NCI-H2171 (cell line): ENCODE measurements at regions not wholly inside any gene's neighbourhood (a gene's known extent, or its start where the extent isn't known, plus 50 kb on each side); places are given as distances from the start of the nearest gene placed in this dataset.

ENCODE experiments used
- DNase-seq: peaks from one replicate; lab custom pipeline; 2025; lab: John Stamatoyannopoulos, UW

DNA sequence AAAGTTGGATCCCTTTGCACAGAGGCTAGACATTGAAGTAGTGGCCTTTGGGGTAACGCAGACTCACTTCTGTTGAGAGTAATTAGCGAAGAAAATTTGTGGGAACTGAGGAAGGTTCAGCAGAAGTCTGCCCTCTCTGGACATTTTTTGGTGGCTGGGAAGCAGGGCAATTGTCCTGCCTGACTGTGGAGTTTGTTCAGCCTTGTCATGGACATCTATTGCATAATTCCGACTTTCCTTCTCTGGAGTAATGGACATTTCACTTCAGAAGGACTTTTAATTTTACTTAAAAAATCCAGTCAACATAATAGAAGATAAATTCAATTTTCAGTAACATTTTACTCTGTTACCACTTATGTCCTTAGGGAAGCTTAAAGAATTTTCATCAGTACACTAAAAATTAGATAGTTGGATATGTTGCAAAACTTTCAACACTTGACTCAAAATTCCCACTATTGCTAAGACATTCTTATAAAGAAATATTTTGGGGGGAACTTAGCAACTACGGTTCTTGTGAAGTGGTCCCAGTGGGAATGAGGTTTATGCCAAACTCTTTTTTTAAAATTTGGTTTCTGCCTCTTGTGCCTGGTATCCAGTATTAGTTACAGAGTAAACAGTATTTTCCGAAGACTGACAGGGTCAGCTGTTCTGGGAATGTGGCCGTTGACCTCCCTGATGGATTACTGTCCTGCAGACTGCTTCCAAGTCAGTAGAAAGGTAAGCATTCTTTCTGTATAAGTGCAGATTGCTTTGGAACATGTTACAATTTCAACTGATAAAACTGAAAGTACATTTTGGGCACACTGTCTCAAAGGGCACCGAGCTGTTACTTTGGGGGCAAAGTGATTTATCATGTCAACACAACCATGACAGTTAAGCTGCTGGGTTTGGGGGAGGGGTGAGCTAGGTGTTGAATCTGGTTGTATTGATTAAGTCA is 100.6 kb upstream of the MLIP start:
- no peak for DNase-seq

DNA sequence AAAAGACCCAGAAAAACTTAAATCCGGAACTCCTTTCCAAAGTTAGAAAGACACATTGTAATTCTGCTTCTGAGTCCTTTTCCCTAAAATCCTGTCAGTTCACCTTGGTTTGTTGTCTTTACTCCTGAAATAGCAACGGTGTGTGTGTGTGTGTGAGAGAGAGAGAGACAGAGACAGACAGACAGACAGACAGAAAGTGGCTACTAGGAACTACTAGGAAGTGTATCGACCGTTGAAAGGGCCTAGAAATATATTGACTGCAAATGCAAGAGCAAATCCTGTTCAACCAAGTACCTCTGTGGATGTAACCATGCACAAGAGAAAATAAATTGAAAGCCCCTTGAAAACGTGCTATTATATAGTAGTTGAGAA is 100.0 kb upstream of the MLIP start:
- DNase-seq, result no peak

DNA sequence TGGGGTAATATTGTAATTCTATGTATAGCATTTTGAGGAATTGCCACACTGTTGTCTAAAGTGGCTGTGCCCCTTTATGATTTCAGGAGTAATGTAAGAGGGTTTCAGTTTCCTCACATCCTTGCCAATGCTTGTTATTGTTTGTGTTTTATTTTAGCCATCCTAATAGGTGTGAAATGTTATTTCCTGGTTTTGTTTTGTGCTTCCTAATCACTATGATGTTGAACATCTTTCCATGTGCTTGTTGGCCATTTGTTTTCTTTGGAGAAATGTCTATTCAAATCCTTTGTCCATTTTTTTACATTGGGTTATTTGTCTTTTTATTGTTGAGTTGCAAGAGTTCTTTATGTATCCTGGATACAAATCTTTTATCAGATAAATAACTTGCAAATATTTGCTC is 97.3 kb upstream of the MLIP start:
- no peak for DNase-seq

DNA sequence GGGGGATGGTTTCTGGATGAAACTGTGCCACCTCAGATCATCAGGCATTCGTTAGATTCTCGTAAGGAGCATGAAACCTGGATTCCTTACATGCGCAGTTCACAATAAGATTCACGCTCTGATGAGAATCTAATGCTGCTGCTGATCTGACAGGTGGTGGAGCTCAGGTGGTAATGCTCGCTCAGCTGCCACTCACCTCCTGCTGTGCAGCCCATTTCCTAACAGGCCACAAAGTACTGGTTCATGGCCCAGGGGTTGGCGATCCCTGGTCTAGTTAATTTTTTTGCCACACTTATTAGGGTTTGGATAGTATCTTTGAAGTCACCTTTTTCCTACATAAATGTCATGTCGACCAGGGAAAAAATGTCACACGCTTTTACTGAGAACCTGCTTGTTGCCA is 96.8 kb upstream of the MLIP start:
- peak; percentile 47 for DNase-seq

DNA sequence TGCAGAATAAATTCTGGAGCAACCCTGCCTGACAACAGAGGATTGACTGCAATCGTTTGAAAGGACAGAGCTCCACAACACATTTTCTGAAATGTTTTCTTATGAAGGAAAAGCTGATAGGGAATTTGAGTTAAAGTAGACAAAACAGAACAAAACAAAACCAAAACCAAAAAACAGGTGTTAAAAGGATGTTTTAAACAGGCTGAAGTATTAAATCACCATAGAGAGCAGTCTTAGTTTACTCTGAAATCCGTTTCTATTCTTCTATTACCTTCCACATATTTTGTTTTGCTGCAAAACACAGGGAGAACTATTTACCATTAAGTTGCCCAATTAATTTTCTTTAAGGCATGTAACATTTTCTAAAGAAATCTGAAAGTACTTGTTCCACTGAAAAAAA is 93.4 kb upstream of the MLIP start:
- DNase-seq, result no peak

DNA sequence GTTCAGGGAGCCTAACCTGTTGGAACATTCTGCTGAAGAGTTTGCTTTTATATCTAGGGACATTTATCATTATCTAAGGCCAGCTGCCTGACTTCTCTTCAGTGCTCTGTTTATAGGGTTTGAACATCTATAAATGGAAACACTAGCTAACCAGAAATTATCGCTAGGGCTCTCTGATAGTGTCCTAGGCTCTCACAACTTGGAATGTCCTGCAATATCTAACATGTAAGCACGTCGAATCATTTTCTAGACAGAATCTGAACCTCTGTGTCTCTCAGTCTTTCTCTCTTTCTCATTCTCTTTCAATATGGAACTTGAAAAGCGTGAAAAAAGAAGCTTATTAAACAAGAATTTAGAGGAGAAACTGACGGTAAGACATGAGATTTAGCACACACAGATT is 92.5 kb upstream of the MLIP start:
- DNase-seq, result no peak

DNA sequence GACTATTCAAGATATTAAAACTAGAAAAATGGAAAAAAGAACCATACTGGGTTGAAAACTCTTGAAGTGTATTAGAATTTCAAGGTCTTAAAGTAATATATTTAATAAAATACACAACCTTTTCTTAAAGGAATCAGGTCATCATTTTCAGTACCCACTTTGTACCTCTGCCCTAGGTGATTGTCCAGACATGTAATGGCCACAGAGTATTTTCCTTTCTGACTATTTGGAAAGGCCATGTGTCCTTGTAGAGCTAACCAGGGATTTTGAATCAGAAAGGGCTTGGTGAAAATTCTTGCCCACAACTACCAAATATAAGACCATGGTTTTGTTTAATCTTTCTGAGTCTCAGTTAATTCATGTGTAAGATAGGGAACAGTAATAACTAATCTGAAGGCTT is 91.4 kb upstream of the MLIP start:
- no peak for DNase-seq

DNA sequence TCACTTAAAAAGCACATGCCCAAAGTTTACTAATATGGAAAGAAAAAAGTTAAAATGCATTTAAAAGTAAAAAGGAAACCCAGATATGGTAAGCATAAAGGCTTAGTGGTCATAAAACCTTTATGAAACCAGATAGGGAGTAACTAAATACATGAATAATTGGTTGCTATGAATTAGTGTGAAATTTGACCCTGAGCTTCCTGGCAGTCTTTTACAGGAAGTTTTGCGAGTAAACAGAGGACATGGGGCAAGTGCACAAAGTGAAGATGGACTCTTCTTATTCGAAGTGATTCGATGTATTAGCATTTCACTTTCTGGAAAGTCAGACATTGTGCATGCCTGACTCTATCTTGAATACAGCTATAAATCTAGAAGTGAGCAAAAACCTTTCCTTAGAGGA is 90.9 kb upstream of the MLIP start:
- no peak for DNase-seq

DNA sequence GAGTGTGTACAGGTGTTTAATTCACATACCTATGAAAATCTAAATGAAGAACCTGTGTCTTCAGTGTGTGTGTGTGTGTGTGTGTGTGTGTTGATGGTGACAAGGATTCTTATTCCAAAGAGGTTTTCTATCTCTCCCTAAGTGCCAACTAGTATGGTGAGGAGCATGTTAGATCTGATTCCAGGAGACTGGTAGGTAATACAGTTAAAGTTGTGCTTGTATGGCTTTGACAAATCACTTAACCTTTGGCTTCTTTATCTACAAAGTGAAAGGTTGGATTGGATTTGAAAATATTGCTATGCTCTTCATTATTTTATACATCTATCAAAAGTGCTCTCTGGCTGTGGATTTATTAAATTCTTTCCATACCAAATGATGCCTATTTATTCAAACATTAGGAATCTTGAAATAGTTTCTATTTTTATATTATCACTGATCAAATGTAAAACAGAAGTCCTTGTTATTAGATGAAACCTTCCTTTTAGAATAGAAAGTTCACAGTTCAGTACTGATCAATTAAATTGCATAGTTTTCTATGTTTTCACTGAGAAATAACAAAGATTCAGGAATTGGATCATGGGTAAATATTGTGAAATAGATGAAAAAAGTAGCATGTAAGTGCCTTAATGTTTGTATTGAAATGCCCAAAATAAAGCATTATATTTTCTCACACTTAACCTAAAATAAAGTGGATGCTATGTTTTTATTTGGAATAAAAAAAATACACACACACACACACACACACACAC is 84.4 kb upstream of the MLIP start:
- no peak for DNase-seq

DNA sequence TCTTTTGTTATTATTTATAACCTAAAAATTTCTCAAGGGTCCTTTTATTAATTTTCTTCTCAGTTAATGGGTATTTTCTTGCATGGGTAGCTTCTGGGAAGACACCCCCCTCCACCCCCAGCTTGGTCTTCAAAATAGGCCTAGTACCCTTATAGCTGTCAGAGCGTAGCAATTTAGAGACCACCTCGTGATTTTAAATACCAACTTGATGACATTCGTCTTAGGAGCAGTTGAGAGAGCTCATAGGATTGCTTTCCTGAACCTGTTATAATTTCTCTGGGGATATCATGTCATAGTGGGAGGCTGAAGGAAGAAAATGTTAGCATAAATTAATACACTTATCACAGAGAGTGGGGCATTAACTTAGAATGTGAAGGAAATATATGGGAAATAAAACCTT is 83.1 kb upstream of the MLIP start:
- no peak for DNase-seq

DNA sequence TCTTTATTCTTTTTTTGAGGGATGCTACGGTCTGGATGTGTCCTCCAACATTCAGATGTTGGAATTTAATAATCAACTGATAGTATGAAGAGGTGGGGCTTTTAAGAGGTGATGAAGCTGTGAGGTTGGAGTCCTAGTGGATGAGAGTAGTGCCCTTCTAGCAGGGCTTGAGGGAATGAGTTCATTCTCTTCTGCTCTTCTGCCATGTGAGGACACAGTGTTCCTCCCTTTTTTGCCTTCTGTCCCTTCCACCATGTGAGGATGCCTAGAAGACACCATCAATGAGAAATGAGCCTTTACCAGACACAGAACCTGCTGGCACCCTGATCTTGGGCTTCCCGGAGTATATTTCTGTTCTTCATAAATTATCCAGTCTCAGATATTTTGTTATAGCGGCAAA is 82.1 kb upstream of the MLIP start:
- DNase-seq, result no peak

DNA sequence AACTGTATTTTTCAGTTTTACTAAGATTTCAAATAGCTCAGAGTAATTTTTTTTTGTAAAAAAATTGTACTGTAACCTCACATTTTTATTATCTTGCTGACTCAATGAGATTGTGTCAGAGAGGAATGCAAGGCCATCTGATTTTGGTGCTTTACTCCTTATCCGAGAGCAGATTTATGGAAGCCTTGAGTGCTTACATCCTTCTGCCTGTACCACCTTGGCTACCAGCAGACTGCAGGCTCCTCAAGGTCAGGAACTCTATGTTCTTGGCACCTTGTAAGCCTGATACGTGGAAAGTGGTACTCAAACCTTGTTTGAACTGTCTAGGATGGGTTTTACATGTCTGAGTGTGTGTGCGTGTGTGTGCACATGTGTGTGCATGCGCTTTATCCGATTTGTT is 80.1 kb upstream of the MLIP start:
- no peak for DNase-seq

DNA sequence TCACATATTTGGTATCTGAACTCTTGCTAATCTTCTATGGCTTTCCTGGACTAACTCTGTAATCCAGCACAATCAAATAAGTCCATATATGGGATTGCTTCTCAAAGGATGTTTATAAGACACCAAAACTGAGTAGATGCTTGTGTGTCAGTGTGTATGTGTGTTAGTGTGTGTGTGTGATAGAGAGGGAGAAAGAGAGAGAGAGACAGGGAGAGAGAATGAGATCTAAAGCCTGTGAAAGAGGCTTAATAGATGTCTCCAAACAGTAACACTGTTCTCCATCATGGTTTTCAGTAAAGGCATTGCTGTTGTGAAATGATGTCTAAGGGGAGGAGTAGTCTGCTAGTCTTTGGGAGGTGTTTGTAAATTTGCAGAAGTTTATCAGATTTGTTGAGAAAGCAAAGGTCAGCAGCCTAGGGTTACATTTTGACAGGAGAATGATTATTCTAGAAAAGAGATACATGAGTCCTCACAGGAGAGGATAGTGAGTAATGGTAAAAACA is 73.9 kb upstream of the MLIP start:
- no peak for DNase-seq

DNA sequence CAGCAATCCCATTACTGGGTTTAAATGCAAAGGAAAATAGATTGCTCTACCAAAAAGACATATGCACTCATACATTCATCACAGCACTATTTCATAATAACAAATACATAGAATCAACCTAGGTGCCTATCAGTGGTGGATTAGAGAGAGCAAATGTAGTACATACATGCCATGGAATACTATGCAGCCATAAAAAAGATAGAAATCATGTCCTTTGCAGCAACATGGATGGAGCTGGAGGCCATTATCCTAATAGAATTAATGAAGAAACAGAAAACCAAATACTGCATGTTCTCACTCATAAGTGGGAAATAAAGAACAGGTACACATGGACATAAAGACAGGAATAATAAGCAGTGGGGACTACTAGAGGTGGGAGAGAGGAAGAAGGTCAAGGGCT is 70.7 kb upstream of the MLIP start:
- DNase-seq, result no peak

DNA sequence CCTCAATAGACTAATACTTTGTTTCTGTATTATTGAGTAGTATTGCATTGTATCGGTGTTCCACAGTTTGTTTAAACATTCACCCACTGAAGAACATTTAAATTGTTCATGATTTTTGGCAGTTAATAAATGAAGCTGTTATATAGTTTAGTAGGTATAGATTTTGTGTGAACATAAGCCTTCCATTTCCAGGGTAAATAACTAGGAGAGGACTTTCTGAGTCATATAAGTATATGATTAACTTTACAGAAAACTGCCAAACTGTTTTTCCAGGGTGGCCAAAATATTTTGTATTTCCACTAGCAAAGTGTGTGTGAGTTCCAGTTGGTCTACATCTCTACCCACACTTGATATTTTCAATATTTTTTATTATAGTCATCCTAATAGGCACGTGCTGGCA is 70.0 kb upstream of the MLIP start:
- no peak for DNase-seq

DNA sequence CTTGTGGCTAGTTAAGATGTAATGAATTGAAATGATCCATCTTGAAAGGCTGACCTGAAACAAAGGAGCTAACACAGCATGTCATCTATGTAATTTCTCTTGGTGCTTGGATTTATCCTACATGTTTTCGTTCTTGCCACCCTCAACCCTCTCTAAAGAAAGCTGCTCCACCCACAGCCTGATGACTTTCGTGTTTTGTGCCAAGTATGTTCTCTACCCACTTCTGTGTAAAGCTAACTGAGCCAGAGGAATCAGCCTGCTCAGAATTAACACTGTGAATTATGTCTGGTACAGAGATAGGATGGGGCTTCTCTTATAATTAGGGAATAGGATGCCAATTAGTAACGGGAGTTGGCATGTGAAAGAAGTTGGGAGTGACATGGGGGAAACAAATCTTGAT is 67.9 kb upstream of the MLIP start:
- no peak for DNase-seq

DNA sequence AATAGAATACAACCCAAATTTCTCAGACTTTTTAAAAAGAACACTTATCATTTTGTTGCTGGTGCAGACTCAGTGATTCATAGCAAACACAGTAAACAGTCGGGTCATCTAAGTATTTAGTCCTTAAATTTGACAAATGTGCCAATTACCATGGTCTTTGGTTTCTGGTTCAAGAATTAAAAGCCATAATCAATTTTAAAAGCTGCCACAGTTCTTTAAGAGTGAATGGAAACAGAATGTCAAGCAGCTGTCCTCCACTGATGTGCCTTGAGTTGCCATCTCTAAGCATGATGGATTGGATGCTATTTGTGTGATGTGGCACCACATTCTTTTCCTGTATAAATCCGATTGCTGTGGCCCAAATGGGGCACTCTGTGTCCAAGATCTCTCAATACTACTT is 67.2 kb upstream of the MLIP start:
- no peak for DNase-seq

DNA sequence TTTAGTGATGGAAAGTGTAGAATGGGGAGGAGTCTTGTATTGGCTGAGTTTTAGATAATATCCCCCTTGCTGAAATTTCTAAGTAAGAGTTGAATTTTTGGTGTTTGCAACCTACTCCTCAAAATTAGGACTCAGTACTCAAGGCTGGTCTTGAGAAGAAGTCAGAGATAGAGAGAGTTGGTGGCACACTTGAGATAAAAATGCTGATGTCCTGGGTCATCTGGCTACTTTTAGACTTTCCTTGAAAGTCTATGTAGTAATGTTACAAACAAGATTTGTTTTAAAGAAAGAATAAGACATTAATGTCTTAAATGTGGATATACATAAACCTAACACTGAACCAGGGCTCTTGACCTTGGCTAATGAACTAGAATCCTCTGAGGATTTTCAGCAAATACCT is 62.5 kb upstream of the MLIP start:
- DNase-seq, result no peak

DNA sequence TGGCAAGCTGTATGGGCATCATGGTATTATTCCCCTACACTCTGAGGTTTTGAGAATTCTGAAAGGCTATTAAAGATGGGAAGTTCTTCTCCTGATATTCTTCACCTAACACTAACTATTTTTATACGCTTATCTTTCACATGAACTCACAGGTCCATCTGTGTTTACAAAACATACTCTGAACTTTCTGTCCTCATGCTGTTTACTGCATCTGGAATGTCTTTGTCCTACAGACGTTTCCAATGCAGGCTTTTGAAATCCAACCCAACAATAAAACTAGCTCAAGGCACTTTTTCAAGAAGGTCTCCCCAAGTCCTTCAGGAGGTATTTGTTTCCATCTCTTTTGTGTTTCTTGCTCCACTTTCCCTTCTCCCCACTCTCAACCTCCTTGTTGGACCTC is 60.5 kb upstream of the MLIP start:
- no peak for DNase-seq

DNA sequence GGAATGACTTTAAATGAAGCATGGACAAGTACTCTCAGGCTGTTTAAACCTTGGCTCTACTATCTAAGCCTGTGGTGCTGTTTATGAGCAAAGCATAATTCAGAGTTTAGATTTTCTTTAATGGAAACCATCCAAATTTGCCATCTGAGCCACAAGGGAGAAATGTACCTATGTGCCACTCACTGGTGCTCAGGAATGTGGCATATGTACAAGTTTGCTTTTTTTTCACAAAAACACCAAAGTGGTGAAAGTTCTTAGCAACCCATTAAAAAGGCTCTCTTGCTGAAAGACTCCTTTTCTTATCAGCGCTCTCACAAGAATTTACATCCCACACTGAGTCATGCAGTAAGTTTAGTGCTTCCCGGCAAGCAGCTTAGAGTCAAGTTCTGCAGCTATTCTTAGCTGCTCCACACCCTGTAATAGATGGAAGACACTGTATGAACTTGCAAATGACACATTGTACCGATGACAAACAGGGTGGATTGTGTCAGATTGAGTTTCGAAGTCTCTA is 57.3 kb upstream of the MLIP start:
- DNase-seq, result no peak

DNA sequence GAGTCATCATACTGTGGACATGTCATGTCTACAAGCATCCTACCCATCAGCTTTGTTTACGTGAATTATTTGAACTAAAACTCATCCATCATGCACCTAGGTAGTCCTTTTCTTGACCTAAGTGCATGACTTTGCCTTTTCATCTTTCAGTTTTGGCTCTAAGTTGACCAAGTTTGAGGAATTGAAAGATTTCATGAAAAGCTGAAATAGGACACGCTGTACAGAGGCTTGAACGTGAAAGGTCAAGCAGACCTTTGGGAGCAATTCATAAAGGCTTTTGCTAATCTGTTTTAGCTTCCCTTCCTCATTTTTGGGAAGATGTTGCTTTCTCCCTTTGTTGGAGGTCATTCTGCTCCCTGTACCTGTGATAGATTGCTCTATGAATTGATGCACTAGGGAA is 55.1 kb upstream of the MLIP start:
- no peak for DNase-seq

DNA sequence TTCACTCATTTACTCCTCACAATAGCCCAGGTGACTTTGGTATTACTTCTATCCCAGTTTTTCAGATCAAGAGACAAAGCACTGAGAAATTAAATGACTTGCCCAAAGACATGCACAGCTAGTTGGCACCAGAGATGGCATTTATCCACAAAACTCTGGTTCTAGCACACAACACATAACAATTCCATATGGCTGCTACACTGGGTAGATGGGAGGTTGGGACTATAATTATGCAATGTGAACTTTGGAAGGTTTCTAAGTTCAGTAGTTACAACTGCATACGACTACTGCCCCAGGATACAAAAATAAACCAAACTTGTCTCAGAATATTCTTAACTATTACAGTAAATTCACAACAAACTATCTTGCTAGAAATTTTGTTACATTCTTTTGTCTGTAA is 54.2 kb upstream of the MLIP start:
- no peak for DNase-seq

DNA sequence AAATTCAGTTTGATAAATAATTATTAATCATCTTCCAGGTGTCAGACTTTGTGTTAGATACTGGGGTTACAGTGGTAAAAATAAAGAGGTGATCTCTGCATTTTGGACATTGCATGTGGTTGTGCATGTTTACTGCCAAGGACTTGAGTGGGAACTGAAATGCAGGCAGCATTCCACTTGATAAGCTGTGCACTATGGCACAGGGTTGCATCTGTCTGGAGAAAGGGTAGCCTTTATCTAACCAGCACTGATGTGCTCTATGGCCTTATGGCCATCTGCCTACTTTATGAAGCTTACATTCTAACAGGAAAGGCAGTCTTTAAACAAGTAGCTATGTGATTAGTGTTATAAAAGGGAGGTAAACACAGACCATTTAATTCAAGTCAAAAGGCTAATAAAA is 53.0 kb upstream of the MLIP start:
- DNase-seq, result no peak
